PC-9 (cell line): ENCODE measurements at regions not wholly inside any gene's neighbourhood (a gene's known extent, or its start where the extent isn't known, plus 50 kb on each side); places are given as distances from the start of the nearest gene placed in this dataset.

Source experiments
- BruUV-seq: library from RNA; stranded (reverse); fragments of 400-500 nt; replicated peaks from 2 replicates; lab custom pipeline; 2021; lab: Mats Ljungman, UMichigan
- CTCF ChIA-PET: fragments of 300-600 bp; sonication (Branson Sonifier 250); formaldehyde crosslinking; loops from one replicate; lab custom pipeline; 2022; ENCODE audit warnings: antibody characterized with exemption; lab: Charles Lee
- POLR2A ChIA-PET: fragments of 300-600 bp; sonication (Branson Sonifier 250); formaldehyde crosslinking; loops from one replicate; lab custom pipeline; 2022; ENCODE audit warnings: antibody characterized with exemption; ENCODE audit not compliant: unreplicated experiment; lab: Charles Lee
- DNase-seq, 2 experiments: peaks; one replicate each; pipeline versions ENCODE4 v3.0.0 to v3.0.0-alpha.2; 2015 to 2022; ENCODE audit warnings: mixed read lengths in 1 of 2
- H2AFZ ChIP-seq: fragments of 200-600 bp; sonication (generic); 2 replicates; pipeline ENCODE4 v1.8.1; 2017; ENCODE audit warnings: antibody characterized with exemption
- H3F3A ChIP-seq: fragments of 200-600 bp; sonication (generic); 2 replicates; pipeline ENCODE4 v1.8.1; 2017; ENCODE audit warnings: antibody characterized with exemption, mild to moderate bottlenecking, low read depth; ENCODE audit not compliant: insufficient read depth
- H3K27ac ChIP-seq: fragments of 200-600 bp; sonication (generic); 2 replicates; pipeline ENCODE4 v1.6.1; 2016; ENCODE audit warnings: mixed run types
- H3K27me3 ChIP-seq: fragments of 200-600 bp; sonication (generic); 2 replicates; pipeline ENCODE4 v1.6.1; 2016; ENCODE audit warnings: low read depth, mixed run types; ENCODE audit not compliant: insufficient read depth
- H3K36me3 ChIP-seq: fragments of 200-600 bp; sonication (generic); 2 replicates; pipeline ENCODE4 v1.6.1; 2016; ENCODE audit warnings: low read depth, mixed run types
- H3K4me1 ChIP-seq: fragments of 200-600 bp; sonication (generic); replicated peaks from 2 replicates; pipeline ENCODE4 v1.6.1; 2016; ENCODE audit warnings: mixed run types; ENCODE audit not compliant: insufficient read depth
- H3K4me2 ChIP-seq: fragments of 200-600 bp; sonication (generic); 2 replicates; pipeline ENCODE4 v1.6.1; 2017; ENCODE audit warnings: mixed run types
- H3K4me3 ChIP-seq: fragments of 200-600 bp; sonication (generic); 2 replicates; pipeline ENCODE4 v1.6.1; 2016; ENCODE audit warnings: mixed run types
- H3K79me2 ChIP-seq: fragments of 200-600 bp; sonication (generic); 2 replicates; pipeline ENCODE4 v1.6.1; 2017; ENCODE audit warnings: low read depth, mixed run types
- H3K9me2 ChIP-seq: fragments of 200-600 bp; sonication (generic); 2 replicates; pipeline ENCODE4 v1.8.1; 2017; ENCODE audit warnings: mild to moderate bottlenecking; ENCODE audit not compliant: insufficient read depth
- H3K9me3 ChIP-seq: fragments of 200-600 bp; sonication (generic); 2 replicates; pipeline ENCODE4 v1.8.1; 2016; ENCODE audit warnings: low read depth; ENCODE audit not compliant: insufficient read depth
- H4K20me1 ChIP-seq: fragments of 200-600 bp; sonication (generic); 2 replicates; pipeline ENCODE4 v1.8.1; 2017; ENCODE audit not compliant: insufficient read depth
- EZH2 ChIP-seq: fragments of 200-600 bp; sonication (generic); IDR thresholded peaks from 2 replicates; pipeline ENCODE4 v1.8.0; 2017; ENCODE audit warnings: antibody characterized with exemption, low read depth
- intact Hi-C: fragments of 100-400 bp; cut with micrococcal nuclease; formaldehyde crosslinking; loops from one replicate; pipeline ENCODE4 v1.10.0; 2022; ENCODE audit not compliant: unreplicated experiment
- TF ChIP-seq, protein P1 (sequence below): fragments of 200-600 bp; sonication (generic); conservative IDR thresholded peaks from 2 replicates; pipeline ENCODE4 v1.6.1; 2017; ENCODE audit warnings: mixed run types, antibody characterized with exemption, mild to moderate bottlenecking, moderate library complexity

DNA sequence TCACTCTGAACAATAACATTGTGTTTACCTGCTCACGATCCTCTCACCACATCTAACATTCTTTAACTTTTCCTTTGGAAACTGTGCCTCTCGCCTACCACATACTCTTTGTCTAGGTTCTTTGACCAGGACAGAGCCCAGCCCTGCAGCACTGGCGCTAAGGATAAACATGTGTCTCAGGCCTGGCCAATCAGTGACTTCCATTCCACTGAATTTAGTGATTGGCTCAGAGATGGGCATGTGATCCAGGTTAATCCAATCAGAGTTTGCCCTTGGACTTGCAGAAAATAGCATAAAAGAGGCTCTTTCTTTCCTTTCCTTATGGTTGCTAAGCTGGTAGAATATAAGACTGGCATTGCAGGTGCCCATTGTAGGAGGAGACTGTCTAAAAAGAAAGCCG, 605.7 kb downstream of the MATN1 start:
- no peaks in the 10 kb centered on the region for H3K79me2 ChIP-seq
- no peak overlapping the region for H2AFZ ChIP-seq
- peaks cover 61% of the 10 kb centered on the region for H3K27me3 ChIP-seq
- H3K4me3 ChIP-seq = no peak overlapping the region
- H3K4me1 ChIP-seq = no peaks in the 10 kb centered on the region
- no peaks in the 10 kb centered on the region for H4K20me1 ChIP-seq
- H3K9me2 ChIP-seq = no peaks in the 10 kb centered on the region
- BruUV-seq = no TSS peak
- H3K27ac ChIP-seq = no peak overlapping the region
- no peak for DNase-seq
- TF ChIP-seq, protein P1, sequence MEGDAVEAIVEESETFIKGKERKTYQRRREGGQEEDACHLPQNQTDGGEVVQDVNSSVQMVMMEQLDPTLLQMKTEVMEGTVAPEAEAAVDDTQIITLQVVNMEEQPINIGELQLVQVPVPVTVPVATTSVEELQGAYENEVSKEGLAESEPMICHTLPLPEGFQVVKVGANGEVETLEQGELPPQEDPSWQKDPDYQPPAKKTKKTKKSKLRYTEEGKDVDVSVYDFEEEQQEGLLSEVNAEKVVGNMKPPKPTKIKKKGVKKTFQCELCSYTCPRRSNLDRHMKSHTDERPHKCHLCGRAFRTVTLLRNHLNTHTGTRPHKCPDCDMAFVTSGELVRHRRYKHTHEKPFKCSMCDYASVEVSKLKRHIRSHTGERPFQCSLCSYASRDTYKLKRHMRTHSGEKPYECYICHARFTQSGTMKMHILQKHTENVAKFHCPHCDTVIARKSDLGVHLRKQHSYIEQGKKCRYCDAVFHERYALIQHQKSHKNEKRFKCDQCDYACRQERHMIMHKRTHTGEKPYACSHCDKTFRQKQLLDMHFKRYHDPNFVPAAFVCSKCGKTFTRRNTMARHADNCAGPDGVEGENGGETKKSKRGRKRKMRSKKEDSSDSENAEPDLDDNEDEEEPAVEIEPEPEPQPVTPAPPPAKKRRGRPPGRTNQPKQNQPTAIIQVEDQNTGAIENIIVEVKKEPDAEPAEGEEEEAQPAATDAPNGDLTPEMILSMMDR = no peak
- no peak for TF ChIP-seq EZH2
- ChIA-PET POLR2A (no interaction called here), CTCF (no interaction called here)
- H3K9me3 ChIP-seq = no peaks in the 10 kb centered on the region
- intact Hi-C loops = loop anchor here (10.0 kb wide), 2 partner anchors 413 to 883 kb away; partner anchors contain the start of genes MECR and PTPRU
- no peaks in the 10 kb centered on the region for H3K36me3 ChIP-seq
- H3F3A ChIP-seq = no peaks in the 10 kb centered on the region
- H3K4me2 ChIP-seq = no peak overlapping the region

DNA sequence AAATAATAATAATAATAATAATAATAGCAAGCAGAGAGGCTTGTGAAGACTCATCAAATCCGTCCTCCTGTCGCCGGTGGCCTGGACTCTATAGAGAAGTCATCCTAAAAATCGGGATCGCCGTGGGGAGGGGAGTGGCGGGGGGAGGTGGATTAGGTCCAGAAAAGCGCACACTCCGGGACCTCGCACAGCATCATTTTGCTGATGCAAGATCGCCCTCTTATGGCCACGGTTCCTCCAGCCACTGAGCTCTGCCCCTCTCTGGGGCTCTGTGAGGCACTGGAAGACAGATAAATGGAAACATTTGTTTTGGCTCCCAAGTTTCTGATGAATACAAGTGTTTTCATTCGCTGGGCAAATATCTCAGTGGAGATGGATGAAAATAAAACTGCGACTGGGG, 612.0 kb downstream of the MATN1 start:
- ChIA-PET POLR2A (no interaction called here), CTCF (interaction anchor here (0.9 kb wide), 1 partner anchor 472 kb away, joined by 4 read pairs; no protein-coding TSS in a partner anchor)
- H3K4me1 ChIP-seq = no peaks in the 10 kb centered on the region
- peak in 1 of 2 experiments; percentile 38 for DNase-seq
- H2AFZ ChIP-seq = no peak overlapping the region
- no peak overlapping the region for H3K4me3 ChIP-seq
- no peak overlapping the region for H3K4me2 ChIP-seq
- H3K27ac ChIP-seq = no peak overlapping the region
- no peaks in the 10 kb centered on the region for H3K9me3 ChIP-seq
- H3F3A ChIP-seq = no peaks in the 10 kb centered on the region
- TF ChIP-seq EZH2 = no peak
- TF ChIP-seq, protein P1 = peak; percentile 57
- no peaks in the 10 kb centered on the region for H3K9me2 ChIP-seq
- peaks cover 53% of the 10 kb centered on the region for H3K27me3 ChIP-seq
- H4K20me1 ChIP-seq = no peaks in the 10 kb centered on the region
- H3K79me2 ChIP-seq = no peaks in the 10 kb centered on the region
- no peaks in the 10 kb centered on the region for H3K36me3 ChIP-seq
- no TSS peak for BruUV-seq
- intact Hi-C loops = loop anchor here (2.0 to 10.0 kb wide), 3 partner anchors 319 to 877 kb away; partner anchors contain the start of genes MECR and PTPRU

DNA sequence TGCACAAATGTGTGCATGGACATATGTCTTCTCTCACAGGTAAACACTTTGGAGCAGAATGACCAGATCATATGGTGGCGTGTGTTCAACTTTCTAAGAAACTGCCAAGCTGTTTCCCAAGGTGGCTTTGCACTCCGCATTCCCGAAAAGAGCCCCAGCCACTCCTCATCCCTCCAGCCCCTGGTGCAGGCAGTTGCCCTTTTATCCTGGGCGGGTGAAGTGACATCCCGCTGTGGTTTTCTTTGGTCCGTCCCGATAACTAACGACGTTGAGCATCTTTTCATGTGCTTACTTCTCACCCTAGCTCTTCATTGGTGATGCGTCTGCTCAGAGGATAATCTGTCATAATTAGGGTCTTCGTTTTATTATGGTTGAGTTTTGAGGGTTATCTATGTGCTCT, 612.5 kb downstream of the MATN1 start:
- POLR2A ChIA-PET = no interaction called here
- BruUV-seq = no TSS peak
- CTCF ChIA-PET = interaction anchor here (0.9 kb wide), 1 partner anchor 471 kb away, joined by 4 read pairs; no protein-coding TSS in a partner anchor

More for the DNA sequence above, 612.5 kb downstream of the MATN1 start:
- Histone ChIP-seq H2AFZ (no peak overlapping the region), H3K36me3 (no peaks in the 10 kb centered on the region), H3K27ac (no peak overlapping the region), H3K4me3 (no peak overlapping the region), H3K79me2 (no peaks in the 10 kb centered on the region), H3K27me3 (peaks cover 54% of the 10 kb centered on the region), H3K9me3 (no peaks in the 10 kb centered on the region), H3K4me1 (no peaks in the 10 kb centered on the region), H3K4me2 (no peak overlapping the region), H3K9me2 (no peaks in the 10 kb centered on the region), H4K20me1 (no peaks in the 10 kb centered on the region), H3F3A (no peaks in the 10 kb centered on the region)
- no peak for DNase-seq
- intact Hi-C loops = loop anchor here (2.0 to 10.0 kb wide), 3 partner anchors 318 to 876 kb away; partner anchors contain the start of genes MECR and PTPRU
- TF ChIP-seq, protein P1 = no peak
- no peak for TF ChIP-seq EZH2
